ENCODE measurements at regions not wholly inside any gene's neighbourhood (a gene's known extent, or its start where the extent isn't known, plus 50 kb on each side); places are given as distances from the start of the nearest gene placed in this dataset.
"Not testable (repeated sequence)": the region's sequence is repeated elsewhere in the genome, so short reads cannot be mapped to it uniquely, and the experiment has no call there.

DNA sequence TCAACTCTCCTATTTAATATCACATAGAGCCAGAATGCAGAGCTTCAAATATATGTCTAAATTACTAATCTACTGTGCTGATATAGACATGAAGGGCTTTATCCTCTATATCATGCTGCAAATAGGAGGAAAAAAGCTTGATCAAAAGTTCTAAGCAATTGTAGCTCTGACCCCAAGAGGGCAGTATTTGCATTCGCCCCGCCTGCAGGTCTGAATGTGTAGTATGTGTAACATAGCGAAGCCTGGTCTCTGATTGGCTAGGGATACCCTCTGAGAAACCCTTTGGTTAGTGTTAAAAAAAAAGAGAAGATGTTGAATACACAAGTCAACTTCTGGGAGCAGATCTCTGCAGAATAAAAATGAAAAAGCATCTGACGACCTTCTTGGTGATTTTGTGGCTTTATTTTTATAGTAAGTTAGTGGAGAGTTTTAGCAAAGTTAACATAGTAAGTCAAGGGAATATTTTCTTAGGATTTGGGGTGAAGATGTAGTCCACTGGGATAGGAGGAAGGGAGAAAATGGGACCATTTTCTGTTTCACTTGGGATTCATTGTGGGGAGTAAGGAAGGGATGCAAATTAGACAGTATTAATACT lies 151.6 kb upstream of the OR4E1 start:
- Histone ChIP-seq H3K9ac (ENCODE audit: low read length) (no peak overlapping the region), H3K27ac (ENCODE audit: low read length) (no peak overlapping the region), H3K4me1 (ENCODE audit: low read length) (no peaks in the 10 kb centered on the region), H4K20me1 (ENCODE audit: insufficient read depth, low read length) (no peaks in the 10 kb centered on the region), H3K9me3 (ENCODE audit: insufficient read depth, low read length) (no peaks in the 10 kb centered on the region), H3K4me3 (ENCODE audit: low read length) (no peak overlapping the region), H2AFZ (ENCODE audit: low read depth, low read length) (no peak overlapping the region), H3K79me2 (ENCODE audit: low read length) (no peaks in the 10 kb centered on the region), H3K27me3 (ENCODE audit: low read depth, low read length) (peaks cover 20% of the 10 kb centered on the region), H3K4me2 (ENCODE audit: low read length) (no peak overlapping the region), H3K36me3 (replicated peaks; ENCODE audit: low read depth, low read length) (no peaks in the 10 kb centered on the region)
- TF ChIP-seq EZH2phosphoT487 (IDR thresholded peaks at IDR 0.05; ENCODE audit: low read depth) (no peak), CTCF (IDR thresholded peaks at IDR 0.05; ENCODE audit: low read depth, low read length) (peak; percentile 67)

- Histone ChIP-seq H3K27ac (ENCODE audit: low read length) (no peak overlapping the region), H3K4me2 (ENCODE audit: low read length) (no peak overlapping the region), H3K4me1 (ENCODE audit: low read length) (no peaks in the 10 kb centered on the region), H3K9me3 (ENCODE audit: insufficient read depth, low read length) (no peaks in the 10 kb centered on the region), H3K27me3 (ENCODE audit: low read depth, low read length) (peaks cover 3% of the 10 kb centered on the region), H3K79me2 (ENCODE audit: low read length) (no peaks in the 10 kb centered on the region), H3K4me3 (ENCODE audit: low read length) (no peak overlapping the region), H3K36me3 (replicated peaks; ENCODE audit: low read depth, low read length) (no peaks in the 10 kb centered on the region), H3K9ac (ENCODE audit: low read length) (no peak overlapping the region), H2AFZ (ENCODE audit: low read depth, low read length) (no peak overlapping the region), H4K20me1 (ENCODE audit: insufficient read depth, low read length) (no peaks in the 10 kb centered on the region)
- TF ChIP-seq EZH2phosphoT487 (IDR thresholded peaks at IDR 0.05; ENCODE audit: low read depth) (no peak), CTCF (IDR thresholded peaks at IDR 0.05; ENCODE audit: low read depth, low read length) (no peak)
These were observed 148.5 kb upstream of the OR4E1 start for GRCh38 chr14:21822109-21822508.

GRCh38 chr14:21820631-21821030 lies 147.0 kb upstream of the OR4E1 start:
- Histone ChIP-seq H4K20me1 (ENCODE audit: insufficient read depth, low read length) (no peaks in the 10 kb centered on the region), H3K4me1 (ENCODE audit: low read length) (no peaks in the 10 kb centered on the region), H3K9me3 (ENCODE audit: insufficient read depth, low read length) (no peaks in the 10 kb centered on the region), H3K27me3 (ENCODE audit: low read depth, low read length) (no peaks in the 10 kb centered on the region; the same call in none of the 2 replicates), H3K4me3 (ENCODE audit: low read length) (no peak overlapping the region), H3K27ac (ENCODE audit: low read length) (no peak overlapping the region), H3K9ac (ENCODE audit: low read length) (no peak overlapping the region), H2AFZ (ENCODE audit: low read depth, low read length) (no peak overlapping the region), H3K79me2 (ENCODE audit: low read length) (no peaks in the 10 kb centered on the region), H3K36me3 (replicated peaks; ENCODE audit: low read depth, low read length) (no peaks in the 10 kb centered on the region), H3K4me2 (ENCODE audit: low read length) (no peak overlapping the region)
- TF ChIP-seq CTCF (IDR thresholded peaks at IDR 0.05; ENCODE audit: low read depth, low read length) (no peak), EZH2phosphoT487 (IDR thresholded peaks at IDR 0.05; ENCODE audit: low read depth) (no peak)

GRCh38 chr14:21819891-21820290 lies 146.3 kb upstream of the OR4E1 start:
- not testable (repeated sequence) for H3K36me3 ChIP-seq (replicated peaks; ENCODE audit: low read depth, low read length); H3K4me3 ChIP-seq (ENCODE audit: low read length); H2AFZ ChIP-seq (ENCODE audit: low read depth, low read length); H4K20me1 ChIP-seq (ENCODE audit: insufficient read depth, low read length); H3K27me3 ChIP-seq (ENCODE audit: low read depth, low read length); H3K4me2 ChIP-seq (ENCODE audit: low read length); H3K4me1 ChIP-seq (ENCODE audit: low read length); H3K9ac ChIP-seq (ENCODE audit: low read length); H3K79me2 ChIP-seq (ENCODE audit: low read length); H3K9me3 ChIP-seq (ENCODE audit: insufficient read depth, low read length); H3K27ac ChIP-seq (ENCODE audit: low read length)

DNA sequence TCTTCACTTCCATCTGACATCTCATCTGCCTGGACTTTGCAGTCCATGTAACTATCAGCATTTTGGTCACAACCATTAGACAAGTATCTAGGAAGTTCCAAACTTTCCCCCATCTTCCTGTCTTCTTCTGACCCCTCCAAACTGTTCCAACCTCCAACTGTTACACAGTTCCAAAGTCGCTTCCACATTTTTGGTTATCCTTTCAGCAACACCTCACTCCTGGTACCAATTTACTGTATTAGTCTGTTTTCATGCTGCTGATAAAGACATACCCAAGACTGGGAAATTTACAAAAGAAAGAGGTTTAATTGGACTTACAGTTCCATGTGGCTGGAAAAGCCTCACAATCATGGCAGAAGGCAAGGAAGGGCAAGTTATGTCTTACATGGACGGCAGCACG lies 143.4 kb upstream of the OR4E1 start:
- not testable (repeated sequence) for H3K4me3 ChIP-seq (ENCODE audit: low read length); H3K4me1 ChIP-seq (ENCODE audit: low read length)

More for the DNA sequence above, 143.4 kb upstream of the OR4E1 start:
- not testable (repeated sequence) for H3K36me3 ChIP-seq (replicated peaks; ENCODE audit: low read depth, low read length); H4K20me1 ChIP-seq (ENCODE audit: insufficient read depth, low read length); H3K79me2 ChIP-seq (ENCODE audit: low read length); H3K4me2 ChIP-seq (ENCODE audit: low read length); H3K27me3 ChIP-seq (ENCODE audit: low read depth, low read length); H2AFZ ChIP-seq (ENCODE audit: low read depth, low read length); H3K9me3 ChIP-seq (ENCODE audit: insufficient read depth, low read length); H3K9ac ChIP-seq (ENCODE audit: low read length); H3K27ac ChIP-seq (ENCODE audit: low read length)

Data from OCI-LY3 (cell line).